ENCODE measurements at regions not wholly inside any gene's neighbourhood (a gene's known extent, or its start where the extent isn't known, plus 50 kb on each side); places are given as distances from the start of the nearest gene placed in this dataset.
A peak's percentile ranks its signal among the peaks of the same experiment; 100 is the strongest.

DNA sequence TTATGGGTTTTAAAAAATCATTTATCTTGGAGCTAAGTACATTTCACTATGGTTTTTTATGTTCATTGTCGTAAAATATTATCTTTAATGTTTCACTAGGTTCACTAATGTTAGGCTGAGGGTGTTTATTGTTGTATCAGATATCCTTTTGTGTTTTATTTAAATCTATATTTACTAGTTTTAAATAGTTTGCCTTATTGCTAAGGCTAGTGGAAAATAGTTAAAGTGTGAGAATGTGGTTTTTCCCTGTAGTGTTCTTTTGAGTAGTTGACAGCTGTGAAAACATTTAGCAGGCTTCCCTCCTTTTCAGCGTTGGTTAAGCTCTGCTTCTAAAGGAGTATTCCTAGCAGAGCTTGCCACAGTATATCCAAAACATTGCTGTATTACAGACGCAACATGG, 139.0 kb downstream of the TM9SF2 start:
- TF ChIP-seq POLR2A (IDR thresholded peaks at IDR 0.05; ENCODE audit: low read depth, low read length) (no peak), TAF1 (IDR thresholded peaks at IDR 0.05; ENCODE audit: borderline replicate concordance, low read depth, low read length) (no peak), POLR2AphosphoS5 (IDR thresholded peaks at IDR 0.05; ENCODE audit: low read depth, low read length) (no peak)

DNA sequence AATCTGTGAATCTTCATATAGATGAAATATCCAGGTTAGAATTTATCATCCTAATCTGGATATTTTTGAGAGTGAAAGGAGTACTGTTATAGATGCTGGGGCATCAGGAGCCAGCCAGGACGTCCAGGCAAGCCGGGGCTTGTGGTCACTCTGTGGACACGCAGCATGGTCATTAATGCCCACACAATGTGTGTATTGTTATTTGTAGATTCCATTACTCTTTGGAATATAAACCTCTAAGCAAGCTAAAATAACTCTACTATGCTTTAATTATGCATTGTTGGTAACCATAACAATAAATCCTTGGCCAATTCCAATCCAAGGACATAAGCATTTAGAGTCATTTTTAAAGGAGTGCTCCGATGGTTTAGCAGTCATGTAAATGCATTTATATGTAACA, 137.9 kb downstream of the TM9SF2 start:
- FAIRE-seq (no peak), DNase-seq (ENCODE audit: insufficient read length) (no peak)
- TF ChIP-seq POLR2AphosphoS5 (IDR thresholded peaks at IDR 0.05; ENCODE audit: low read depth, low read length) (no peak), TAF1 (IDR thresholded peaks at IDR 0.05; ENCODE audit: borderline replicate concordance, low read depth, low read length) (no peak), POLR2A (IDR thresholded peaks at IDR 0.05; ENCODE audit: low read depth, low read length) (no peak)

More for the DNA sequence above, 139.0 kb downstream of the TM9SF2 start:
- DNase-seq (ENCODE audit: insufficient read length), result no peak
- no peak for FAIRE-seq

DNA sequence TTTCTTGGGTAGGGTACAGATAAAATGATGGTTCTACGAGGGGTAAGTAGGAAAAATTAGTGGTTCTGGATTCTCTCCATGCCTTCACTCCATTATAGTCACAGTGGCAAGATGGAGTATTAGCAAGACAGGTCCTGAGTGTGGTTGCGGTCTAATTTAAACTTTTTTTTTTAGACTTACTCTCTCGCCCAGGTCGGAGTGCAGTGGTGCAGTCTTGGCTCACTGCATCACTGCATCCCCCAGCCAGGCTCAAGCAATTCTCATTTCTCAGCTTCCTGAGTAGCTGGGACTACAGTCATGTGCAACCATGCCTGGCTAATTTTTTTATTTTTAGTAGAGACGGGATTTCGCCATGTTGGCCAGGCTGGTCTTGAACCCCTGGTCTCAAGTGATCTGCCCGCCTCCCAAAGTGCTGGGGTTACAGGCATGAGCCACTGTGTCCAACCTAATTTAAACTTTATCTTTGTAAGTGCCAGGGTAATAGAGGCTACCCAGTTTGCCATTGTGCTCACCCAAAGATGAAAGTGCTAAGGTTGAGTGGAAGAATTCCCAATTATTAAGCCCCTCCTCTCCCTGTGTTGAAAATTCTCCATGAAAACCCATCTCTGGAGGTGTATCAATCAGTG, 135.6 kb downstream of the TM9SF2 start:
- no peak for DNase-seq (ENCODE audit: insufficient read length)

DNA sequence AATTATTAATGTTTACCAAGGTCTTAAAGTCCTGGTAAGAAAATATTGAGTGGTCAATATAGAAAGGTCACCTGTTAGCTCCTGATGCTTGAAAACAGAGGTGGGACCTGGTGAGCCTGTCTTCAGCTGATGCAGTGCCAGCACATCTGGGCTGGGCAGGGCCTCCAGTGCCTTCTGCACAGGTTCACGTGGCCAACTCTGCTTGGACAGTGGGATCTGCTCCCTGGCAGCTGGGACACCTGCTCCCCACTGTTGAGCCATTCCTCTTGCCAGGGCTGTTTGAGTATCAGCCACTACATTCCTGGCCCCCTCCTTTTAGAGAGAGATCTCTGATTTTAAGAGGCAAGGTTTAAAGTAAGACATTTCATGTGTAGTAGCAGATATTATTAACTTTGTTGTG, 135.0 kb downstream of the TM9SF2 start:
- TF ChIP-seq TAF1 (IDR thresholded peaks at IDR 0.05; ENCODE audit: borderline replicate concordance, low read depth, low read length) (no peak), POLR2A (IDR thresholded peaks at IDR 0.05; ENCODE audit: low read depth, low read length) (no peak), POLR2AphosphoS5 (IDR thresholded peaks at IDR 0.05; ENCODE audit: low read depth, low read length) (no peak)
- DNase-seq (ENCODE audit: insufficient read length), result no peak
- peak; percentile 48 for FAIRE-seq

More for the DNA sequence above, 135.6 kb downstream of the TM9SF2 start:
- TF ChIP-seq POLR2AphosphoS5 (IDR thresholded peaks at IDR 0.05; ENCODE audit: low read depth, low read length), result no peak
- peak; percentile 24 for FAIRE-seq

DNA sequence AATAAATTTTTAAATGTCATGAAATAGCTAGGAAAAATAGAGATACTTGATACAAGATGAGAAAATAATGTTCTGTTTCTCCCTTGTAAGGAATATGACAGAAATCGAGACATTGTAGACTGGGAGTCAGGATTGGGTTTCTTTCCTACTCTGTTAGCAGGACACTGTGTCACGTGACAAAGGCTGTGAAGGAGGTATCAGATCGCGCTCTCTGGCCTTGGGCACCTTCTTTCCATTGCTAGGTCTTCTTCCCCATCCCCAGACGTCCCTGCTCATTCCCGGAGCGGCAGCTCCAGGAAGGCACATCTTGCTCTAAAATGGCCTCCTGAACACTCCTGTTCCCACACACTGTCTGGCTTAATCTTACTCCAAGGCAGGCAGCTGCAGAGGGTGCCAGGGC, 133.4 kb downstream of the TM9SF2 start:
- TF ChIP-seq POLR2A (IDR thresholded peaks at IDR 0.05; ENCODE audit: low read depth, low read length) (no peak), TAF1 (IDR thresholded peaks at IDR 0.05; ENCODE audit: borderline replicate concordance, low read depth, low read length) (no peak), POLR2AphosphoS5 (IDR thresholded peaks at IDR 0.05; ENCODE audit: low read depth, low read length) (no peak)
- FAIRE-seq (no peak), DNase-seq (ENCODE audit: insufficient read length) (no peak)

DNA sequence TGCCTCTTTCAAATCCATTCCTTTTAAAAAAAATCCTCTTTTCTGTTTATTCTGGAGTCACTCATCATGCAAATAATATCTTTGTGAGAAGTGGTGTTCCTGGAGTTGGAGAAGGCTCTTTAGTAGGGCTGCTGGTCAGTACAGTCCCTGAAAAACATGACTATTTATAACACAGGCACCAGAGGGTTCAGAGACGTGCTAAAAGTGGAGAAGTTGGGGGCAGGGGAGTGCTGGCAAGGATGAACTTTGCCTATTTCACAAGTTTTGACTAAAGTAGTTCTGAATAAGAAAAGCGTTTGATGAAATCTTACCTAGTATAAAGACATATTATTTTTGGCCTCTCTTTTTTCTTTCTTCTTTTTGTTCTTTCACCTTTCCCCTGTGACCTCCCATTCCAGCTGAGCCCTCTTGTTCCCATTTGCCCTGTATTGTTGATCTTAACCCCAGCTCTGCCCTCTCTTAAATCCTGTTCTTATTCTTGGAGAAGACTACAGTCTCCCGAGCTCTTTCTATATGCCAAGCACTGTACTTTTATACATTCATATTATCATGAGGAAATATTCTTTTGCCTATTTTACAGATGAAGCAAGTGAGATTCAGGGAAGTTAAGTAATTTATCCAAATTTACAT, 129.1 kb downstream of the TM9SF2 start:
- no peak for FAIRE-seq
- no peak for DNase-seq (ENCODE audit: insufficient read length)
- no peak for TF ChIP-seq TAF1 (IDR thresholded peaks at IDR 0.05; ENCODE audit: borderline replicate concordance, low read depth, low read length)

DNA sequence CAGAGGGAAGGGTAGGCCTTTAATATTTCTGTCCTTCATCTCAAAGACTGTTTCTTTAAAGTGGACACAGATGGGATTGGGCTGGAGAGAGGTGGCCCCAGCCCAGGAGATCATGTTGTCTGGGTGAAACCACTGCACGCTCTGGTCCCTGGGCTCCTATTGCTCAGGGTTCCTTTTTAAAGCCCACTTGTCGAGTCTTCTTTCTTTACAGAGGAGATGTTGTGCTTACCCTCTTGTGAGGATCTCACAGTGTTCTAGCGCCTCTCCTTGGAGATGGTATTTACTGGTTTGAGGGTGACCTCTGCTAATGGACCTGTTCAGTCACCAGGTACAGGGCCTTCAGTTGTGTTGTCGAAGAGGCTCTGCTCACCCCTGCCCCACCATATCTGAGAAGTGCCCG, 128.4 kb downstream of the TM9SF2 start:
- no peak for FAIRE-seq
- no peak for TF ChIP-seq POLR2A (IDR thresholded peaks at IDR 0.05; ENCODE audit: low read depth, low read length)
- TF ChIP-seq POLR2AphosphoS5 (IDR thresholded peaks at IDR 0.05; ENCODE audit: low read depth, low read length), result no peak
- no peak for TF ChIP-seq TAF1 (IDR thresholded peaks at IDR 0.05; ENCODE audit: borderline replicate concordance, low read depth, low read length)
- no peak for DNase-seq (ENCODE audit: insufficient read length)

DNA sequence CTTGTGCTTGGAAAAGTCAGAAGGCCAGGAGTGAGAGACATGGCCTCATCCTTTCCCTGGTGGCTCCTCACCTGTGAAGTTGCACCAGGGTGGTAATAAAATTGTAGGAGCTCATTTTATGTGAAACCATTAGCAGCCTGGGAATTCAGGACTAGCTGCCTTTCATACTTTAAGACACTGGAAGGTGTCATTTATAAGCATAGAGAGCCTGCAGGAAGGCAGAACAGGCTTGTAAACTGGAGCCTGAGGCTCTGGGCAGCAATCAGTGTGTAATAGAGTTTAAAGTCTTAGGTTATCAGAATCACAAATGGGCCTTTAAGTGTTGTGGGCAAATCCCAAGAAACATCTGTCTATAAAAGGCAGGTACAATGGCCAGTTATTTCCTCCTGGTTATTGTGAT, 127.2 kb downstream of the TM9SF2 start:
- no peak for FAIRE-seq
- no peak for TF ChIP-seq TAF1 (IDR thresholded peaks at IDR 0.05; ENCODE audit: borderline replicate concordance, low read depth, low read length)
- TF ChIP-seq POLR2A (IDR thresholded peaks at IDR 0.05; ENCODE audit: low read depth, low read length), result no peak
- no peak for TF ChIP-seq POLR2AphosphoS5 (IDR thresholded peaks at IDR 0.05; ENCODE audit: low read depth, low read length)
- DNase-seq (ENCODE audit: insufficient read length), result no peak

DNA sequence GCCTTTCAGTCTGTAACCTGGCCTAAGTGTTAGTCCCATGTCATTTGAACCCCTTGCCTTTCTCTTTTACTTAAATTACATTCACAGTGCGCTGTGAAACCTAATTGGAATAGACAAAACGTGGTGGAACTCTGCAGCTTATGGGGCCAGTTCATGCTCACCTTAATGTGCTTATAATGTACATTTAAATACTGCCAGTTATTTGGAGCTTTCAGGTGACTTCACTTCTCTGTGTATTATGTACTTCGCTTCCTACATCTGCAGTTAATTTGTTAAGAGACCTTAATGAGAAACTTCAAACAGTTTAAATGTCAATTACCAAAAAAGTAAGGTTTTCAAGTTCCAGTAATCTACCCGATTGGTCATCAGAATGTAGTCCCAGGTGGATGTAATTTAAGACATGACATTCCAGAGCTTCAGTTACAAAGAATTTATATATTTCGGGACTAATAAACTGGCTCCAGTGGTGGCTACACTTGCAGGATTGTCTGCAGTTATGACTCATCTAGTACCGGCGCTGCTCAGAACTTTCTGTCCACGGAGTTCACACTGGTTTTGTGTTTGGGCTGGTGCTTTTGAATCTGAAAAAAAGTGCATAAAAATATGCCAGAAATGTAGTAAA, 125.3 kb downstream of the TM9SF2 start:
- FAIRE-seq, result no peak
- TF ChIP-seq TAF1 (IDR thresholded peaks at IDR 0.05; ENCODE audit: borderline replicate concordance, low read depth, low read length) (no peak), POLR2AphosphoS5 (IDR thresholded peaks at IDR 0.05; ENCODE audit: low read depth, low read length) (no peak), POLR2A (IDR thresholded peaks at IDR 0.05; ENCODE audit: low read depth, low read length) (no peak)
- DNase-seq (ENCODE audit: insufficient read length), result no peak

DNA sequence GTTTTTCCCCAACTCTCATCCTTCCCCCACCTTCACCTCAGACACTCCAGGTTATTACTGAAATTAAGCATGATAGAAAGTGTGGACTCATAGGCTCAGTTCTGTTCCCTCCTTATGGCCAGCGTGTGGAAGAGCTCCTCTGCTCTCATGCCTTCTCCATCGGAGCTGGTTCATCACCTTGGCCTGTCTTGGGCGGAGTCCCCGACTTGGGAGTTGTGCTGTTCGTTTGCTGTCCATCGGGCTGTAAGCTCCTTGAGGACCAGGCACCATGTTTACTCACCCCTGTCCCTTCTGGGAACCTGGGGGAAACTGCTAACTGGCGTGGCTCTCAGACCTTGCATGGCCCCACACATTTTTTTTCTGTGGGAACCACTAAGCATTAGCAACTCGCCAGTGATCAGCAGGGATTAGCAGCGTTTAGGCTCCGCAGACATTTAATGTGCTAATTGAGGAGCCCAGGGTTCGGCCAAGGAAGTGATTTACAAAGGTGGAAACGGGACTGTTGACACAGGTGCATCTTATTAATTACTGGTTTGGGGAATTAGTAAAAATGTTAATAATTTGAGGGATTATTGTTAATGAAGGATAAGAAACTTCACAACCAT, 123.8 kb downstream of the TM9SF2 start:
- TF ChIP-seq POLR2A (IDR thresholded peaks at IDR 0.05; ENCODE audit: low read depth, low read length) (no peak), TAF1 (IDR thresholded peaks at IDR 0.05; ENCODE audit: borderline replicate concordance, low read depth, low read length) (no peak), POLR2AphosphoS5 (IDR thresholded peaks at IDR 0.05; ENCODE audit: low read depth, low read length) (no peak)
- FAIRE-seq, result no peak
- DNase-seq (ENCODE audit: insufficient read length), result no peak

DNA sequence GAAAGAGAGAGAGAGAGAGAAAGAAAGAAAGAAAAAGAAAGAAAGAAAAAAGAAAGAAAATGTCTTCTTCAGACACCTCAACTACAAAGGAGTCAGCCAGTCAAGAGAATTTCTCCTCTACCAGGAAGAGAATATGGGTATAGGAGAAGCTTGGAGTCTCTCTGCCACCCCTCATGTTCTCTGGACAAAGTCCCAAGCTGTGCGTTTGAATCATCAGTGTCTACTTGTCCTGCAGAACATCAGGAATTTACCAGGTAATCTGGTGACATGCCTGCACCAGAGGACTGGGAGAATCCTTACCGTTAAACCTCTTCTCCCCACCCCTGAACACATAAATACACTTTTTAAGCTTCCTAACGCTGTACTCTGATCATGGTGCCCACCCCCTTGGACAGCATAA, 119.5 kb downstream of the TM9SF2 start:
- no peak for FAIRE-seq
- no peak for DNase-seq (ENCODE audit: insufficient read length)
- TF ChIP-seq POLR2A (IDR thresholded peaks at IDR 0.05; ENCODE audit: low read depth, low read length) (no peak), POLR2AphosphoS5 (IDR thresholded peaks at IDR 0.05; ENCODE audit: low read depth, low read length) (no peak), TAF1 (IDR thresholded peaks at IDR 0.05; ENCODE audit: borderline replicate concordance, low read depth, low read length) (no peak)

DNA sequence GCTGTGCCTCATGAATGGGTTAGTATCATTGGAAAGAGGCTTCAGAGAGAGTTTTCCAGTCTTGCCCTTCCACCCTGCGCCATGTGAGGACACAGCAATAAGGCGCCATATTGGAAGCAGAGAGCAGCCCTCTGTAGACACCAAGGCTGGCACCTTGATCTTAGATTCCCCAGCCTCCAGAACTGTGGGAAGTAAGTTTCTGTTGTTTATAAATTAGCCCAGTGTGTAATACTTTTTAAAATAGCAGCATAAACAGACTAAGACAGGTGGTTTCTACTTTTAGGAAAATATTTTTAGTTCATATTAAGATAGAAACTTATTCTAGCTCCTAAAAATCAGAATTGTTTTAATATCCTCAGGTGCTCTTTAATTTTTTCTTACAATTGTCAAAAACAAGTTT, 117.9 kb downstream of the TM9SF2 start:
- FAIRE-seq, result no peak
- DNase-seq (ENCODE audit: insufficient read length), result no peak
- no peak for TF ChIP-seq POLR2AphosphoS5 (IDR thresholded peaks at IDR 0.05; ENCODE audit: low read depth, low read length)
- no peak for TF ChIP-seq POLR2A (IDR thresholded peaks at IDR 0.05; ENCODE audit: low read depth, low read length)
- TF ChIP-seq TAF1 (IDR thresholded peaks at IDR 0.05; ENCODE audit: borderline replicate concordance, low read depth, low read length), result no peak

All from GM12892 (cell line).